Uterus (tissue), 3 donors: ENCODE measurements at regions not wholly inside any gene's neighbourhood (a gene's known extent, or its start where the extent isn't known, plus 50 kb on each side); places are given as distances from the start of the nearest gene placed in this dataset.
"Not testable (repeated sequence)": the region's sequence is repeated elsewhere in the genome, so short reads cannot be mapped to it uniquely, and the experiment has no call there.

ENCODE experiments used
- DNase-seq, 2 donors: peaks; one replicate each; pipeline ENCODE4 v3.0.0-alpha.2; 2019 to 2020
- H3K27ac ChIP-seq, 2 donors: fragments of 200-600 bp; sonication (generic); 1 replicate in 1 of 2; 2 replicates in 1 of 2; pipeline ENCODE4 v1.5.1; 2016 to 2018
- H3K27me3 ChIP-seq, 2 donors: fragments of 200-600 bp; sonication (generic); one replicate each; pipeline ENCODE4 v1.5.1; 2018 to 2019; ENCODE audit warnings: control low read depth in 1 of 2
- H3K36me3 ChIP-seq, 2 donors: fragments of 200-600 bp; sonication (generic); one replicate each; pipeline ENCODE4 v1.5.1; 2019; ENCODE audit warnings: control low read depth in 1 of 2
- H3K4me1 ChIP-seq, 2 donors: fragments of 200-600 bp; sonication (generic); one replicate each; pipeline ENCODE4 v1.5.1; 2018 to 2019; ENCODE audit warnings: control low read depth in 1 of 2
- H3K4me3 ChIP-seq, 2 donors: fragments of 200-600 bp; sonication (generic); 1 replicate in 1 of 2; 2 replicates in 1 of 2; pipeline ENCODE4 v1.5.1; 2018 to 2019; ENCODE audit warnings: mild to moderate bottlenecking in 1 of 2
- H3K9me3 ChIP-seq, 2 donors: fragments of 200-600 bp; sonication (generic); one replicate each; pipeline ENCODE4 v1.5.1; 2019; ENCODE audit warnings: control low read depth in 1 of 2
- CTCF ChIP-seq, 4 experiments: fragments of 200-600 bp in 2 of 4; fragments of 450-650 bp in 2 of 4; sonication (generic) in 2 of 4; IDR thresholded peaks; one replicate each; pipeline ENCODE4 v1.5.1; 2016 to 2019; ENCODE audit warnings: antibody characterized with exemption in 4 of 4, mild to moderate bottlenecking in 2 of 4, moderate library complexity in 1 of 4
- POLR2A ChIP-seq, 2 donors: fragments of 450-650 bp; IDR thresholded peaks; one replicate each; pipeline ENCODE4 v1.6.1; 2016; ENCODE audit warnings: antibody characterized with exemption in 2 of 2, mild to moderate bottlenecking in 1 of 2, moderate library complexity in 1 of 2
- intact Hi-C: fragments of 100-400 bp; cut with DNase I; formaldehyde crosslinking; loops from one replicate; pipeline ENCODE4 v1.15.1; 2023; ENCODE audit warnings: low total_unique reads
- donor health status: DM: yes; HTN: yes; CAD: no.

- Histone ChIP-seq H3K36me3 (no peaks in the 10 kb centered on the region), H3K4me1 (no peaks in the 10 kb centered on the region), H3K27me3 (no peaks in the 10 kb centered on the region), H3K4me3 (no peak overlapping the region), H3K27ac (no peak overlapping the region), H3K9me3 (no peaks in the 10 kb centered on the region)
- no peak for DNase-seq
- TF ChIP-seq POLR2A (IDR thresholded peaks at IDR 0.05) (no peak), CTCF (IDR thresholded peaks at IDR 0.05) (no peak)
- intact Hi-C loops = no loop called here
Measured at GRCh38 chr2:11877764-11878163, 131.3 kb downstream of the LPIN1 start.

- H3K4me3 ChIP-seq, H3K4me1 ChIP-seq, H3K27me3 ChIP-seq, DNase-seq, intact Hi-C loops, H3K27ac ChIP-seq, H3K36me3 ChIP-seq, H3K9me3 ChIP-seq: not testable (repeated sequence)
Measured at GRCh38 chr2:11885253-11885652, 138.8 kb downstream of the LPIN1 start.

- H3K27me3 ChIP-seq, DNase-seq, H3K9me3 ChIP-seq, H3K36me3 ChIP-seq, H3K4me1 ChIP-seq, H3K4me3 ChIP-seq, H3K27ac ChIP-seq, intact Hi-C loops: not testable (repeated sequence)
Measured at GRCh38 chr2:11886899-11887298, 140.5 kb downstream of the LPIN1 start.

GRCh38 chr2:11889101-11889850 is 142.8 kb downstream of the LPIN1 start:
- no peaks in the 10 kb centered on the region for H3K9me3 ChIP-seq
- H3K27me3 ChIP-seq = no peaks in the 10 kb centered on the region
- no peak overlapping the region for H3K4me3 ChIP-seq
- no peak for DNase-seq
- intact Hi-C loops = no loop called here
- no peaks in the 10 kb centered on the region for H3K4me1 ChIP-seq
- TF ChIP-seq CTCF (IDR thresholded peaks at IDR 0.05) (no peak), POLR2A (IDR thresholded peaks at IDR 0.05) (no peak)
- no peaks in the 10 kb centered on the region for H3K36me3 ChIP-seq
- H3K27ac ChIP-seq = no peak overlapping the region

- no peak overlapping the region for H3K4me3 ChIP-seq
- no peaks in the 10 kb centered on the region for H3K36me3 ChIP-seq
- no peaks in the 10 kb centered on the region for H3K27me3 ChIP-seq
- intact Hi-C loops = no loop called here
- TF ChIP-seq CTCF (IDR thresholded peaks at IDR 0.05) (no peak), POLR2A (IDR thresholded peaks at IDR 0.05) (no peak)
- no peaks in the 10 kb centered on the region for H3K9me3 ChIP-seq
- no peak overlapping the region for H3K27ac ChIP-seq
- H3K4me1 ChIP-seq = no peaks in the 10 kb centered on the region
- DNase-seq = no peak
Measured at GRCh38 chr2:11889854-11890253, 143.4 kb downstream of the LPIN1 start.

- Histone ChIP-seq H3K27me3 (no peaks in the 10 kb centered on the region), H3K9me3 (no peaks in the 10 kb centered on the region), H3K4me1 (no peaks in the 10 kb centered on the region), H3K4me3 (no peak overlapping the region), H3K36me3 (no peaks in the 10 kb centered on the region), H3K27ac (no peak overlapping the region)
- intact Hi-C loops = no loop called here
- no peak for DNase-seq
- no peak for TF ChIP-seq CTCF (IDR thresholded peaks at IDR 0.05)
- no peak for TF ChIP-seq POLR2A (IDR thresholded peaks at IDR 0.05)
Measured at GRCh38 chr2:11891028-11891427, 144.6 kb downstream of the LPIN1 start.
